OCI-LY7 (cell line): ENCODE measurements at regions not wholly inside any gene's neighbourhood (a gene's known extent, or its start where the extent isn't known, plus 50 kb on each side); places are given as distances from the start of the nearest gene placed in this dataset.

ENCODE experiments used
- BruUV-seq: library from RNA; stranded (reverse); fragments of 400-500 nt; replicated peaks from 2 replicates; lab custom pipeline; 2021; lab: Mats Ljungman, UMichigan
- CTCF ChIA-PET: fragments of 300-600 bp; sonication (Branson Sonifier 250); formaldehyde crosslinking; loops from one replicate; lab custom pipeline; 2022; ENCODE audit warnings: antibody characterized with exemption; ENCODE audit not compliant: unreplicated experiment; lab: Charles Lee
- POLR2A ChIA-PET: fragments of 300-600 bp; sonication (Branson Sonifier 250); formaldehyde crosslinking; loops from one replicate; lab custom pipeline; 2022; ENCODE audit warnings: antibody characterized with exemption; lab: Charles Lee
- DNase-seq: peaks from one replicate; pipeline ENCODE4 v3.0.0-alpha.2; 2015; ENCODE audit warnings: low spot score
- H2AFZ ChIP-seq: fragments of 200-600 bp; sonication (generic), shearing (Covaris generic); 2 replicates; pipeline ENCODE4 v1.6.1; 2014; ENCODE audit warnings: mild to moderate bottlenecking, antibody characterized with exemption, low read length, moderate library complexity
- H3K27ac ChIP-seq: fragments of 200-600 bp; sonication (generic); 2 replicates; pipeline ENCODE4 v1.5.1; 2014; ENCODE audit warnings: mixed run types, low read depth, mild to moderate bottlenecking, moderate library complexity, low read length, inconsistent platforms; ENCODE audit not compliant: poor library complexity, severe bottlenecking
- H3K36me3 ChIP-seq: fragments of 200-600 bp; sonication (generic); 2 replicates; pipeline ENCODE4 v1.6.1; 2014; ENCODE audit warnings: mild to moderate bottlenecking, antibody characterized with exemption, low read length, moderate library complexity, mixed read lengths; ENCODE audit not compliant: insufficient read depth
- H3K4me1 ChIP-seq: fragments of 200-600 bp; sonication (generic); 2 replicates; pipeline ENCODE4 v1.5.1; 2014; ENCODE audit warnings: mild to moderate bottlenecking, low read length; ENCODE audit not compliant: insufficient read depth, poor library complexity, severe bottlenecking
- H3K4me2 ChIP-seq: fragments of 200-600 bp; sonication (generic); 2 replicates; pipeline ENCODE4 v1.6.1; 2014; ENCODE audit warnings: mild to moderate bottlenecking, low read length
- H3K4me3 ChIP-seq: fragments of 200-600 bp; sonication (generic); 2 replicates; pipeline ENCODE4 v1.5.1; 2014; ENCODE audit warnings: mild to moderate bottlenecking, low read depth, low read length; ENCODE audit not compliant: poor library complexity, severe bottlenecking
- H3K79me2 ChIP-seq: fragments of 200-600 bp; sonication (generic); 2 replicates; pipeline ENCODE4 v1.6.1; 2016; ENCODE audit warnings: low read depth, mild to moderate bottlenecking, low read length, moderate library complexity, mixed read lengths; ENCODE audit not compliant: insufficient read depth
- H3K9me2 ChIP-seq: fragments of 200-600 bp; sonication (generic); 2 replicates; pipeline ENCODE4 v1.6.1; 2016; ENCODE audit warnings: mild to moderate bottlenecking, low read length, mixed read lengths; ENCODE audit not compliant: insufficient read depth
- H3K9me3 ChIP-seq: fragments of 200-600 bp; sonication (generic); 2 replicates; pipeline ENCODE4 v1.6.1; 2014; ENCODE audit warnings: mild to moderate bottlenecking, mixed run types, low read length, mixed read lengths
- H4K20me1 ChIP-seq: fragments of 200-600 bp; sonication (generic); 2 replicates; pipeline ENCODE4 v1.6.1; 2014; ENCODE audit warnings: mild to moderate bottlenecking, antibody characterized with exemption, low read length, moderate library complexity, mixed read lengths; ENCODE audit not compliant: insufficient read depth
- CTCF ChIP-seq: fragments of 200-600 bp; sonication (generic); conservative IDR thresholded peaks from 2 replicates; pipeline ENCODE4 v1.5.1; 2014; ENCODE audit warnings: mild to moderate bottlenecking, antibody characterized with exemption, low read length, moderate library complexity, mixed read lengths
- EZH2phosphoT487 ChIP-seq: fragments of 200-600 bp; sonication (generic); IDR thresholded peaks from 2 replicates; pipeline ENCODE4 v1.6.1; 2018; ENCODE audit warnings: low read depth, borderline replicate concordance, mild to moderate bottlenecking, mixed run types, antibody characterized with exemption, low read length, moderate library complexity, mixed read lengths
- intact Hi-C: fragments of 100-400 bp; cut with micrococcal nuclease; formaldehyde crosslinking; loops from one replicate; pipeline ENCODE4 v1.10.0; 2022; ENCODE audit not compliant: unreplicated experiment

- no peak for DNase-seq
- Histone ChIP-seq H3K4me3 (no peak overlapping the region), H4K20me1 (no peaks in the 10 kb centered on the region), H3K9me2 (no peaks in the 10 kb centered on the region; the same call in 1 of the 2 replicates), H3K79me2 (no peaks in the 10 kb centered on the region), H3K4me1 (no peaks in the 10 kb centered on the region), H3K27ac (no peak overlapping the region), H3K9me3 (no peaks in the 10 kb centered on the region), H2AFZ (no peak overlapping the region), H3K4me2 (no peak overlapping the region), H3K36me3 (no peaks in the 10 kb centered on the region)
- no TSS peak for BruUV-seq
- CTCF ChIA-PET: no interaction called here
- intact Hi-C loops: no loop called here
- POLR2A ChIA-PET: no interaction called here
- TF ChIP-seq CTCF: no peak
- no peak for TF ChIP-seq EZH2phosphoT487
Measured at GRCh38 chr2:123157016-123157415, 868.1 kb upstream of the CNTNAP5 start.

GRCh38 chr2:123162400-123163016 is 862.6 kb upstream of the CNTNAP5 start:
- Histone ChIP-seq H3K9me2 (no peaks in the 10 kb centered on the region), H4K20me1 (no peaks in the 10 kb centered on the region), H3K4me2 (no peak overlapping the region), H3K9me3 (no peaks in the 10 kb centered on the region), H3K79me2 (no peaks in the 10 kb centered on the region), H3K4me3 (no peak overlapping the region), H3K36me3 (no peaks in the 10 kb centered on the region), H3K27ac (no peak overlapping the region), H3K4me1 (no peaks in the 10 kb centered on the region), H2AFZ (no peak overlapping the region)
- ChIA-PET POLR2A (no interaction called here), CTCF (no interaction called here)
- BruUV-seq: no TSS peak
- no peak for DNase-seq
- no peak for TF ChIP-seq CTCF
- no peak for TF ChIP-seq EZH2phosphoT487
- intact Hi-C loops: no loop called here

- no peaks in the 10 kb centered on the region for H3K36me3 ChIP-seq
- POLR2A ChIA-PET: no interaction called here
- TF ChIP-seq EZH2phosphoT487 (no peak), CTCF (no peak)
- BruUV-seq: no TSS peak
- DNase-seq: no peak
- H3K9me2 ChIP-seq: no peaks in the 10 kb centered on the region
- no peak overlapping the region for H2AFZ ChIP-seq
- H3K27ac ChIP-seq: no peak overlapping the region
- H4K20me1 ChIP-seq: no peaks in the 10 kb centered on the region
- H3K79me2 ChIP-seq: no peaks in the 10 kb centered on the region
- no peaks in the 10 kb centered on the region for H3K4me1 ChIP-seq
- CTCF ChIA-PET: no interaction called here
- intact Hi-C loops: no loop called here
- H3K4me3 ChIP-seq: no peak overlapping the region
- no peaks in the 10 kb centered on the region for H3K9me3 ChIP-seq
- no peak overlapping the region for H3K4me2 ChIP-seq
Measured at GRCh38 chr2:123163398-123163797, 861.7 kb upstream of the CNTNAP5 start.
